ENCODE measurements at regions not wholly inside any gene's neighbourhood (a gene's known extent, or its start where the extent isn't known, plus 50 kb on each side); places are given as distances from the start of the nearest gene placed in this dataset.

- no peaks in the 10 kb centered on the region for H3K36me3 ChIP-seq (ENCODE audit: control insufficient read depth, insufficient read depth, low read length)
- 91 to 92% methylated on average over 4 to 5 of the region's 5 CpGs for WGBS, 2 experiments (ENCODE audit: insufficient coverage in 1 of 2, insufficient read length in 1 of 2)
- H3K27ac ChIP-seq (ENCODE audit: low read depth, low read length): no peak overlapping the region
- DNase-seq: no peak
- no peak for TF ChIP-seq CTCF (conservative IDR thresholded peaks at IDR 0.05)
- Mint-ChIP-seq H3K9me3 (no peaks in the 10 kb centered on the region), H3K4me1 (peaks cover 2% of the 10 kb centered on the region), H3K27ac (no peak overlapping the region), H3K27me3 (ENCODE audit: insufficient read depth) (no peaks in the 10 kb centered on the region), H3K36me3 (ENCODE audit: low read depth) (no peaks in the 10 kb centered on the region), H3K4me3 (no peak overlapping the region)
- H3K27me3 ChIP-seq (ENCODE audit: control insufficient read depth, insufficient read depth, low read length, poor library complexity, severe bottlenecking): no peaks in the 10 kb centered on the region
- no peak overlapping the region for H3K9ac ChIP-seq (ENCODE audit: extremely low read depth, low read length, poor library complexity, severe bottlenecking)
- no peak overlapping the region for H3K4me3 ChIP-seq (ENCODE audit: low read length)
- H3K9me3 ChIP-seq (ENCODE audit: control insufficient read depth, low read length): no peaks in the 10 kb centered on the region
- H3K4me1 ChIP-seq (ENCODE audit: control insufficient read depth, insufficient read depth, low read length): no peaks in the 10 kb centered on the region
Observed at GRCh38 chr17:65468321-65468720, 93.1 kb downstream of the AXIN2 start.

GRCh38 chr17:65467156-65467555 lies 94.3 kb downstream of the AXIN2 start:
- no peak for TF ChIP-seq CTCF (conservative IDR thresholded peaks at IDR 0.05)
- Mint-ChIP-seq H3K9me3 (no peaks in the 10 kb centered on the region), H3K27ac (no peak overlapping the region), H3K4me1 (no peaks in the 10 kb centered on the region), H3K36me3 (ENCODE audit: low read depth) (no peaks in the 10 kb centered on the region), H3K4me3 (no peak overlapping the region), H3K27me3 (ENCODE audit: insufficient read depth) (no peaks in the 10 kb centered on the region)
- Histone ChIP-seq H3K4me3 (ENCODE audit: low read length) (no peak overlapping the region), H3K36me3 (ENCODE audit: control insufficient read depth, insufficient read depth, low read length) (no peaks in the 10 kb centered on the region), H3K9ac (ENCODE audit: extremely low read depth, low read length, poor library complexity, severe bottlenecking) (no peak overlapping the region), H3K27ac (ENCODE audit: low read depth, low read length) (no peak overlapping the region), H3K27me3 (ENCODE audit: control insufficient read depth, insufficient read depth, low read length, poor library complexity, severe bottlenecking) (no peaks in the 10 kb centered on the region), H3K9me3 (ENCODE audit: control insufficient read depth, low read length) (no peaks in the 10 kb centered on the region), H3K4me1 (ENCODE audit: control insufficient read depth, insufficient read depth, low read length) (no peaks in the 10 kb centered on the region)
- no peak for DNase-seq
- WGBS, 2 experiments (ENCODE audit: insufficient coverage in 1 of 2, insufficient read length in 1 of 2): 87 to 100% methylated on average over 2 to 5 of the region's 5 CpGs

- Histone ChIP-seq H3K4me1 (ENCODE audit: control insufficient read depth, insufficient read depth, low read length) (no peaks in the 10 kb centered on the region), H3K9ac (ENCODE audit: extremely low read depth, low read length, poor library complexity, severe bottlenecking) (no peak overlapping the region), H3K4me3 (ENCODE audit: low read length) (no peak overlapping the region), H3K27me3 (ENCODE audit: control insufficient read depth, insufficient read depth, low read length, poor library complexity, severe bottlenecking) (no peaks in the 10 kb centered on the region), H3K9me3 (ENCODE audit: control insufficient read depth, low read length) (no peaks in the 10 kb centered on the region), H3K27ac (ENCODE audit: low read depth, low read length) (peak overlapping the region; percentile 47), H3K36me3 (ENCODE audit: control insufficient read depth, insufficient read depth, low read length) (no peaks in the 10 kb centered on the region)
- no peaks in the 10 kb centered on the region for H3K4me1 Mint-ChIP-seq
- no peaks in the 10 kb centered on the region for H3K27me3 Mint-ChIP-seq (ENCODE audit: insufficient read depth)
- DNase-seq: no peak
- no peak for TF ChIP-seq CTCF (conservative IDR thresholded peaks at IDR 0.05)
- H3K9me3 Mint-ChIP-seq: no peaks in the 10 kb centered on the region
- H3K27ac Mint-ChIP-seq: no peak overlapping the region
- no peak overlapping the region for H3K4me3 Mint-ChIP-seq
- no peaks in the 10 kb centered on the region for H3K36me3 Mint-ChIP-seq (ENCODE audit: low read depth)
- WGBS, 2 experiments (ENCODE audit: insufficient coverage in 1 of 2, insufficient read length in 1 of 2): 91 to 100% methylated on average over 3 to 6 of the region's 6 CpGs
Observed at GRCh38 chr17:65466547-65466946, 94.9 kb downstream of the AXIN2 start.

Data from endodermal cell (in vitro differentiated cells).